KBM-7 (cell line): ENCODE measurements at regions not wholly inside any gene's neighbourhood (a gene's known extent, or its start where the extent isn't known, plus 50 kb on each side); places are given as distances from the start of the nearest gene placed in this dataset.

Source experiments
- DNase-seq: peaks from one replicate; pipeline ENCODE4 v3.0.0-alpha.2; 2015
- in situ Hi-C: fragments of 300-500 bp; cut with MboI; formaldehyde crosslinking; loops from 2 replicates; pipeline ENCODE4 v1.14.3; 2020; ENCODE audit warnings: low sequenced_read_pairs, low pct_unique_long_range_greater_than_20kb, mixed read lengths

- peak; percentile 82 for DNase-seq
- in situ Hi-C loops, result no loop called here
Measured at GRCh38 chr6:45830441-45831139, 185.1 kb downstream of the CLIC5 start.

DNA sequence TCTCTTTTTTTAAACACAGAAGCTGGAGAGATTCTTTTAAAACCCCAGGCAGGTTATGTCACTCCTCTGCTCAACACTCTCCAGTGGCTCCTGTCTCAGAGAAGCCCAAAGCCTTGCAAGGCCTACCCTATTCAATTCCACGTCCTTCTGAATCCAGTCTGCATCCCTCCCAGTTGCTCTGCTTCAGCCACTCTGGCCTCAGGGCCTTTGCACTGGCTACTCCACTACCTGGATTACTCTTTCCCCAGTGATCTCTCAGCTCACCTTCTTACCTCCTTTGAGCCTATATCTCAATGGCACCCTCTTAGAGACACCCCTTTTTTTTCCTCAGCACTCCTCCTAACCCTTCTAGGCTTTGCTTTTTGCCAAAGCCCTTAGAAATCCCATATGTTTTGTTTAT lies 185.8 kb downstream of the CLIC5 start:
- in situ Hi-C loops, result no loop called here

DNA sequence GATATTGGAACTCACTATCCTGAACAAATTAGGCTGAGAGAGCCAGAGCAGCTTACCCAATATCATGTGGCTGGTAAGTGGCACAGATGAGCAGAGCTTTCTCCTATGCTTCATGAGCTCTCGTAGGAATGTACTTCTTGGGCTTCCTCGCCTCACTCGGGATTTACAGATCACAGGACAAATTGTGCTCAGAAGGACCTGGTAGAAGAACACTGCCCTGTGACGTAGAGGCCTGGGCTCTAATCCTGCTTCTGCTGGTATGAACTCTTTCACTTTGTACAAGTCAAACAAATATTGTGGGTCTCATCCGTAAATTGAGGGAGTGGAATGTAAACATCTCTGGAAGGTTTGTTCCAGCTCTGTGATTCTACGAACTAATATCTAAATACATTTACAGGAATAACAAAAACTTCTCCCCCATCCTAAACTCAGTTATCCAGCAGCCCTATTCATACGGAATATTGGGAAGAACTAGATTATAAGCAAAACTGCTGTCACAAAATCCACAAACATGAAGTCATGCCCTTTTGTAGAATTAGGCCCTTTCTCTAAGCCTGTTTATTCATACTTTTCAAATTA lies 187.6 kb downstream of the CLIC5 start:
- no peak for DNase-seq
- in situ Hi-C loops, result no loop called here

More for the DNA sequence above, 185.8 kb downstream of the CLIC5 start:
- DNase-seq, result no peak

GRCh38 chr6:45822873-45823272 lies 192.8 kb downstream of the CLIC5 start:
- in situ Hi-C loops, result no loop called here
- no peak for DNase-seq

DNA sequence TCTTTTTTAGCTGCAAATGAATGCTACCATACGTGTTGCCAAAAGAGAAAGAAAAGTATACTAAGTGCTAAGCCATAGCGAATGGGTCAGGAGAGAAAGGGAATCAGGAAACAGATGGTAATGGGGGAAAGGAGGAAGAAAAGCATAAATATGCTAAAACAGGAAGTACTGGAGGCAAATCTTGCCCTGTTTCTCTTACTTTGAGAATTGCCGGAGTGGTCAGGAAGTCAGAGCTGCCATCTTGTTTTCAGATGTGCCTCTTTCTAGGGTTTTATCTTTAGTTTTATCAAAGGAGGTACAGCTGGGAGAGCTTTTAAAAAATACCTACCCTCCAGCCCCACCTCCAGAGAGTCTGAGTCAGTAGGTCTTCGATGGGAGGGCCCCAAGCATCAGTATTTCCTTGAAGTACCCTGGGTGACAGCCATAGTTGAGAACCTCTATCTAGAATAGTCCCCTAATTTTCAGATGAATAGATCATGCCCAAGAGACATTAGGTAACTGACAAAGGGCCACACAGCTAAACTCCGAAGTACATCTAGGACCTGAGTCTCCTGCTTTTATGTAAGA lies 193.3 kb downstream of the CLIC5 start:
- in situ Hi-C loops, result no loop called here

GRCh38 chr6:45818655-45819054 lies 197.0 kb downstream of the CLIC5 start:
- no peak for DNase-seq
- in situ Hi-C loops, result no loop called here

More for the DNA sequence above, 193.3 kb downstream of the CLIC5 start:
- DNase-seq, result peak; percentile 98

DNA sequence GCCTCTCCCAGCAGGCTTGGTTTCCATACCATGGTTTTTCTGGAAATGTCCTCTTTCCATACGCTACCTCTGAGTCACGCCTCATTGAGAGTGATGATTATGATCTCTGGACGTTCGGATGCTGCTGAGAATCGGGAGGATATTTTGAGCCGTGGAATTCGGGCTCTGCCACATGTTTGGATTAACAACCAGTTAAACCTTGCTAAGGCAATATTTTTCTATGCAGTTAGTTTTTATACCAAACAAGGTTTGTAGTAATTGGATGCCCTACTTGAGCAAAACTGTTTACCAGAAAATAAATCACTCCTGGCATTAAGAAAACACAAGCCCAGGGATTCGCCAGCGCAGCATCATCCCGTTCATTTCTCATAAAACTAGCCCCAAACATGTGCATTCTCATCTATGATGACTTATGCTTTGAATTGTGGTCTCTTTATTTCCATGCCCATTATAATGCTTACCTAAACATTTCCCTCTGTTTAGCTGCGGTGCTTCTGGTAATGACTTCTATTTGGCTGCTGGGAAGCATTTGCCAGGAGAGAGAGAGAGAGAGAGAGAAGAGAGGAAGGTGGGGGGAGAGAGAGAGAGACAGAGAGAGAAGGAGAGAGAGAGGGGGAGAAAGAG lies 198.9 kb downstream of the CLIC5 start:
- in situ Hi-C loops, result no loop called here
- no peak for DNase-seq

DNA sequence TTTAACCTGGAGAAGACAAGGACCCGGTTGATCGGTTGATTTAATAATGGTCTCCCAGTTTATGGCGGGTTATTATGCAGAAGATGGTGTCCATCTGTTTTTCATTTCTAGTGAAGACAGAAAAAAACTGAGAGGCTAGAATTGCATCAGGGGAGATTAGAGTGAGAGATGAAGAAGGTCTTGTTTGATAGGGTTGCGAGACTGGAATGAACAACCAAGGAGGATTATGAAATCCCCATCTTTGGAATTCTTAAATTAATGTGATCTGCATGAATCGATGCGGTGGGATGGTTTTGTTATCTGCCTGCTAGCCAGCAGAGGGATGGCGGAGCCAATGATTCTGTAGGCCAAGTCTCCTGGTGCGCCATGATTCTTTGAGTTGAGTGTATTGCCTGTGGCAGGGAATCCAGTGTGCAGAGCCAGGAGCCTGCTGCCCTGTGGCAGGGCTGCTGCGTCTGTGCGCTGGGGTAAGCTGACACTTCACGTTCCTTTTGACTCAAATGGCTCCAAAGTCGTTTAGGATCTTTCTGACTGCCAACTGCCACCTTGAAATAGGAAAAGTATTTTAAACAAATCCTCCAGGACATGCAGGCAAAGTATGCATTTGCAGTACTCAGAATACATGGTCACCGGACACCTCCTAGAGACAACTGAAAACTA lies 200.1 kb downstream of the CLIC5 start:
- in situ Hi-C loops, result no loop called here

DNA sequence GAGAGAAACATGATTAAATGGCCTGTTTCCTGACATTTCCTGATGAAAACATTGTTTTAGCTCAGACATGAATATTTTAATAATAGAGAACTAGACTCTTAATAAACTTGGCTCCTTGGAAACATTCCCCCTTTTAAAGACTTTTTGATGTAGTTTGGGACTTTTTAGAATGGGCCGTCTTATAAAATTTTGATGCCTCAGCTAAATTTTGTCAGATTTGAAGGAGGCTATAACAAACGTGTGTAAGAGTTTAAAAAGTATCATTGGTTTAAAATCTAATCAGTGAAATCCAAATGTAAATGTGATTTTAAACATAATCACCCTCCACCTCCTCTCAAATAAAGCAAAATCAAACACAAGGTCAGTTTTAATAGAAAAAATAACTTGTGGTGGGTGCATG lies 200.9 kb downstream of the CLIC5 start:
- in situ Hi-C loops, result no loop called here
- DNase-seq, result no peak

More for the DNA sequence above, 200.1 kb downstream of the CLIC5 start:
- no peak for DNase-seq

DNA sequence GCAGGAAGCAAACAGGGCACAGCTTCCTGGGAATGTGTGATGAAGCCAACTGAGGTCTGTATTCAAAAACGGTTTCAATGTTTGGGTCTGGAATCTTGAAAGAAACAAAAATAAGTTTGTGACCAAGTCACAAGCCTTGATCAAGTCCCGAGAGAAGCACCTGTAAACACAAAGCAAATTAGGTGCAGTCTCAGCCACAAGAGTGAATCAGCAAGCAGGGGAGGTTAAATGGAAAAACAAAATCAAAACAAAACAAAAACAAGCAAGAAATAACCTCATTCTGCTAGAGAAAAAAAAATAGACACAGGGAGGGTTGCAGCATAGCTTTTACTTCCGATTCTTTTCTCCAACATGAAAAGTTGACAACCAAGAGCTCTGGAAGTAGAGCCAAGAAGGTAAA lies 201.7 kb downstream of the CLIC5 start:
- in situ Hi-C loops, result no loop called here
- no peak for DNase-seq

DNA sequence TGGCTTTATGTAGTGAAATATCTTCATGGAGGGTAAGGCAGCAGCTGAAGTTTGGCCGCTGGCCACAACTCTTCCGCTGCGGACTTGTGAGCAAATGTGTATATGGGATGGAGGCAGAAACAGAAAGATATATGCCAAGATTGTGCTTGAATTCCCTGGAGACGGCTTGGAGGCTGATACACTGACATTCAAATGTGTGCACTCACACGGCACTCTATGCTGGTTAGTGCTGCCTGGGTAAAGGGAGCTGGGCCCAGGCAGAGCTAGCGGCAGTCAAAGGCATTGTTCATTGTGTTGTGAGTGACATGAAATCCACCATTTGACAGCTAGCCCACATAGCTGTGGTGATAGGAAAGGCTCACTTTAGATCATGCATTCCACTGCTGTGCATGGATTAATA lies 202.7 kb downstream of the CLIC5 start:
- in situ Hi-C loops, result no loop called here
- no peak for DNase-seq

- DNase-seq, result no peak
- in situ Hi-C loops, result no loop called here
Measured at GRCh38 chr6:45808917-45809316, 206.7 kb downstream of the CLIC5 start.

DNA sequence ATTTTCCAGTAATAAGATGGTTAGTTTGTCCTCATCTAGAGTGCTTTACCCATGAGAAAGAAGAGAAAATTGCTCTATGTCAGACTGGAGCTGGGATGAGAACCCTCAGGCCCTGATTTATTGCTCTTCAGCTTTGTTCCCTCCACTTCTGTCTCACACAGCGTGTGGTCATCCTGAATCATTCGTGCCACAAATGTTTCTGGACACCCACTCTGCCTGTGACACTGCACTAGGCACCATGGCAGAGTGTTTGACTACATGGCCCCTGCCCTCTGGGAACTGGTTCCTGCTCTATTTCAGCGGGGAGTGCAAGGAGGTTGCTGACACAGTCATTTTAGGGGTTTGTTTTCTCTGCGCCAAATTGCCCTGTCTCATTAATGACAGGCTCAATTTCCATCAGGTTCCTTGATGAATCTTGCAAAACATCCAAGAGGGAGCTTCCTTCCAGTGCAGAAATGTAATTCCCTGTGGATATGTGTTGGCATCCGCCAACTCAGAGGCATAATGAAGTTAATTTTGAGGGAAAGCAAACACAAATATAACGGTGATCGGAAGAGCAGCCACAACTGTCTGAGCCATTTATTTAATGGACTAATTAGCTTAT lies 207.5 kb downstream of the CLIC5 start:
- DNase-seq, result no peak
- in situ Hi-C loops, result no loop called here

DNA sequence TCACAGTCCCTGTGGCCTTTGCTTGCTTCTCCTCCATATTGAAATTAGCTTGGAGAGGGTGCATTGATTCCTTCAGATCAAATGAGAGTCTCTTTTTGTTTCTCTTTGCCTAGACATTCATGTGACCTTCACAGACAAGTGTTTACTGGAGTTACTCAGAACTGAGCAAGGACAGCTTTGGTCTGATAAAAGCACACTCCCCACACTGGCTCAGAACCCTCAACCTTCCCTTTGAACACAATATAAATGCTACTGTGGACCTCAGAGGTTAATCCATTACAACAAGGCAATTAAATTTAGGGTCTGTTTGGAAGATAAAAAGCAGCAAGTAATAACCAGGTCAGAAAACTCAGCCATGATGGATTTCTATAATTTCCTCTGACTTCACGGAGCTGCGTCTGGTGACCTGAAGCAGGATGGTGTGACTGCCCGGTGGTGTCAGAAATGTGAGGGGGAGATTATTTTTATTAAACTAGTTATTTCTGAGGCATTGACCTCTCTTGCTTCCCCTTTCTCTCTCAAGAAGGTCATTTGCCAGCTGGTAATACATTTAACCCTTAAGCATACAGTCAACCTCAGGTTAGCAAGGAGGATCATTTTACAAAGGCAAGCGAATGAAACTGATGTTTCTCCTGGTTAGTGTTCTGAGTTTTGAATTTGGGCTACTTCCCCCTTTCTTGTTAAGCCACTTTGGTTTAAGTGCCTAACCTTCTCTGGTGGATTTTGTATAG lies 208.2 kb downstream of the CLIC5 start:
- in situ Hi-C loops, result no loop called here

GRCh38 chr6:45806172-45806571 lies 209.5 kb downstream of the CLIC5 start:
- in situ Hi-C loops, result no loop called here
- no peak for DNase-seq

More for the DNA sequence above, 208.2 kb downstream of the CLIC5 start:
- no peak for DNase-seq

DNA sequence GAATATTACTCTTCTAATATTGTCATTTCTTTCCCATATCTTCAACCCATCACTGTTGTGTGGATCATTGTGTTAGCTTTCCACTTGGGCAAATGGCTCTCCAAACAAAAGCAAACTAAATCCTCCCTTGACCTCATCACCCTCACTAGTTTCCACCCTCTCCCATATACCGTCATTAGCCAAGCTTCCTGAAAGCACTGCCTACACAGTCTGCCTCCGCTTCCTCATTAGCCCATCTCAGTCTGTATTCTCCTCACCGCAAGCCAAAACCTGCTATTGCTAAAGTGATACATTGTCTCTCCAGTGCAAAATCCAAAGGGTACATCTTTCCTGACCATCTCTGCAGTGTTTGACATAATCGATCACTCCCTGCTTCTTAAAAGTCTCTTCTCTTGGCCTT lies 212.6 kb downstream of the CLIC5 start:
- DNase-seq, result peak; percentile 30
- in situ Hi-C loops, result no loop called here

DNA sequence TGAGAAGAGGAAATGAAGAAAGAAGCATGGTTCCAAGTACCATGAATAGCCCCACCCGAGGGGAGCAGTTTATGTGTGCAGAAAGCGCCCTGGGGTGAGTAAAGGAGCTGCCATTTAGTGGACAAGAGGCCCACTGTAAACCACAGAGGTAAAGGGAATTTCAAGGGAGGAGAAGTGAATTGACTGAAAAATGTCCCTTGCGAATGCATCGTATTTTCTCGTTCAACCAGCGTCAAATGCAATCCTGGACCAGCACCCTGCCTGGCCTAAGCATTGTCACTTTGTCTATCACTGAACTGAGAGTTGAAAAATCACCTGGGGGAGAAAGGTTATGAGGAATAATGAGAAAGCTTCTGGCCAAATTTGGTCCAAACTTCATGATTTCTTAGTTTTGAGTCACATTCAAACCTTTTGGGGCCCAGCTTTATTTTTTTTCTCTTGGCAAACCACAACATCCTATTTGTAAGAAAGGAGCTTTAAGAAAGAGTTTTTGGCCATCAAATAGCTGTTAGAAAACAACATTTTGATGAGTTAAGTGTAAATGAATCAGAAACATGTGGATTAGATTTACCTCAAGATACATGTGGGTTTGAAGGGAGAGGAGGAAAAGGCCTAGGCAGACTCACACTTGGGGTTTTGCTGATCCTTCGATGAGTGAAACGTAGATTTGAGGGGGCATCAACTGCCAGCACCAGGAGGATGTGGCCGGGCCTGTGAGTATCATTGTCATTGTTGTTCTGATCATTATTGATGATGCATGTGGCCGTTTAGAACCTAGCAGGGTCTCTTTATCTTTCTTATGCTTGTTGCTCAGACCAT lies 214.0 kb downstream of the CLIC5 start:
- DNase-seq, result no peak
- in situ Hi-C loops, result no loop called here

DNA sequence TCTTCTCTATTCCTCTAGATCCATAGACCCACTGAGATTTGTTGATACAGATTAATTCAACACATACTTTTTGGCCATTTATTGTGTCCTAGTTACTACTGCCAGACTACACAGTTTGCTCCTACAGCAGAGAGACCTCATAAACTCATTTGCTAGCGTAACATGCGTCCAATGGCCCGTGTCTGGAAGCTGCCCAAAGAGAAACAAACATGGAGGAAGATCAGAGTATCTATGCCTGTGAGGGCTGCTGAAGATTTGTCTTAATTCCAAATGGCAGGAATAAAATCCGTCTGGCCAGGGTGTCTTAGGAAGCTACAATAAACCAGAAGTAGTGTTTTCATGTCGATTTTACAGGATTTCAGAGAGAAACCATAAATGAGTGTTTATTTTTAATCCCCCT lies 214.7 kb downstream of the CLIC5 start:
- DNase-seq, result no peak
- in situ Hi-C loops, result no loop called here
